Heart left ventricle (tissue), 13 donors: ENCODE measurements at regions not wholly inside any gene's neighbourhood (a gene's known extent, or its start where the extent isn't known, plus 50 kb on each side); places are given as distances from the start of the nearest gene placed in this dataset.

Experiments
- CTCF ChIP-seq, 12 donors: fragments of 200-600 bp; sonication (generic) in 4 of 12; IDR thresholded peaks; one replicate each; pipeline versions ENCODE4 v1.5.0 to v1.8.0; 2018 to 2022; ENCODE audit warnings: antibody characterized with exemption in 12 of 12, mild to moderate bottlenecking in 5 of 12
- POLR2A ChIP-seq, 2 donors: fragments of 450-650 bp; IDR thresholded peaks; one replicate each; pipeline ENCODE4 v1.6.1; 2017; ENCODE audit warnings: antibody characterized with exemption in 2 of 2, mild to moderate bottlenecking in 2 of 2, moderate library complexity in 2 of 2
- donor health status: ischemic (EF 13 %, LVEDD 7.1; RV severe dilation, severe dysfunction).
- donor health status: DM: no; HTN: yes; CAD: no.
- donor health status: DM: no; HTN: no; CAD: no.
- donor health status: ischemic (EF 25% LVEDD 6.9; RV normal size, moderate dysfunction).
- donor health status: ischemic (EF 25% LVEDD 5.7; RV mildly dilated, moderate dysfunction).
- donor health status: ischemic (EF 35%, LVEDD 5.7; RV mildly dilated, moderate dysfunction).
- donor health status: nonischemic (EF 11% LVEDD 7.7; RV severe dilation, severe dysfunction).
- donor health status: DM: yes; HTN: yes; CAD: no.
- donor health status: PGD.
- donor health status: ischemic (EF 29% LVEDD 5.4; RV normal size, mild dysfunction).
- donor health status: nonischemic (EF 23%, LVEDD 6.1; RV moderate dilation, normal function).

DNA sequence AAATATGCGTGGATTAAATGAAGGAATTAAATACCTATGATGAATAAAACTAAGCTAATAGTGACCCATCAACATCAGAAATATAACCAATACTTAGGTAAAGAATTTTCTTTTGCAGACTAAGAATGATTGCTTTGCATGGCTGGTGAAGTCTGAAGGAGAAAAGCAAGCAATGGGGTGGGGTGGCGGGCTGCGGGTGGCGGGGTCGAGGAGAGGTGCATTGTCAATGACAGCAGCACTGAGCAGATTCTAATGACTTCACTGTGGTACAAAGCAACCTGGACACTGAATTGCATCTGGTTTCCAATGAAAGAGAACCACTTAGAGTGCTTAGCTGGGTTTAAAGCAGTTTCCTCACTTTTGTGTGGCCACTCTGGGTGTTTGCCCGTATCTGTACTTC, 171.5 kb upstream of the IL12A start:
- no peak for TF ChIP-seq CTCF (IDR thresholded peaks at IDR 0.05)
- no peak for TF ChIP-seq POLR2A (IDR thresholded peaks at IDR 0.05)
